B cell (primary cell): ENCODE measurements at regions not wholly inside any gene's neighbourhood (a gene's known extent, or its start where the extent isn't known, plus 50 kb on each side); places are given as distances from the start of the nearest gene placed in this dataset.

Experiments used
- ATAC-seq: fragments of 200-7000 bp; cut with Tn5 transposase; one replicate; pipeline ENCODE4 v1.10.0; 2021; ENCODE audit warnings: low read depth, mild to moderate bottlenecking, moderate number of reproducible peaks, moderate library complexity
- CTCF ChIA-PET: fragments of 350-600 bp; sonication (Branson Sonifier 250); formaldehyde crosslinking; loops from one replicate; lab custom pipeline; 2021; ENCODE audit warnings: antibody characterized with exemption, inconsistent platforms; lab: Charles Lee
- POLR2A ChIA-PET: fragments of 350-600 bp; sonication (Branson Sonifier 250); formaldehyde crosslinking; loops from one replicate; lab custom pipeline; 2021; ENCODE audit warnings: antibody characterized with exemption; lab: Charles Lee
- DNase-seq: peaks from one replicate; pipeline ENCODE4 v3.0.0; 2013
- H2AFZ ChIP-seq: 2 replicates; pipeline ENCODE4 v1.6.1; 2012; ENCODE audit warnings: mild to moderate bottlenecking, low read depth, low read length; ENCODE audit not compliant: insufficient read depth, poor library complexity, severe bottlenecking
- H3K27ac ChIP-seq, 2 donors: 1 replicate in 1 of 2; 2 replicates in 1 of 2; pipeline ENCODE4 v1.5.1; 2012 to 2013; ENCODE audit warnings: low read length in 2 of 2, mild to moderate bottlenecking in 2 of 2, moderate library complexity in 1 of 2
- H3K27me3 ChIP-seq, 4 experiments: fragments of 200-600 bp in 1 of 4; sonication (generic) in 1 of 4; replicated peaks in 1 of 4; 1 replicate in 2 of 4; 2 replicates in 2 of 4; pipeline versions ENCODE4 v1.6.1 to v1.7.0; 2013 to 2016; ENCODE audit warnings: low read length in 3 of 4, mild to moderate bottlenecking in 2 of 4, mixed read lengths in 1 of 4, moderate library complexity in 1 of 4; ENCODE audit not compliant: insufficient read depth in 4 of 4, control insufficient read depth in 3 of 4; ENCODE audit errors: control extremely low read depth in 1 of 4
- H3K36me3 ChIP-seq, 2 experiments: replicated peaks in 1 of 2; 1 replicate in 1 of 2; 2 replicates in 1 of 2; pipeline versions ENCODE4 v1.6.1 to v1.7.1; 2013; ENCODE audit warnings: low read length in 1 of 2; ENCODE audit not compliant: insufficient read depth in 2 of 2, control insufficient read depth in 1 of 2; ENCODE audit errors: control extremely low read depth in 1 of 2, extremely low read depth in 1 of 2
- H3K4me1 ChIP-seq, 2 donors: fragments of 200-600 bp in 1 of 2; sonication (generic) in 1 of 2; 1 replicate in 1 of 2; 2 replicates in 1 of 2; pipeline versions ENCODE4 v1.5.1 to v1.6.1; 2013 to 2017; ENCODE audit warnings: low read length in 2 of 2; ENCODE audit not compliant: control insufficient read depth in 2 of 2, insufficient read depth in 2 of 2
- H3K4me2 ChIP-seq: replicated peaks from 2 replicates; pipeline ENCODE3; 2012; ENCODE audit warnings: mild to moderate bottlenecking, low read depth, low read length; ENCODE audit not compliant: poor library complexity, severe bottlenecking
- H3K4me3 ChIP-seq, 5 experiments: fragments of 200-600 bp in 1 of 5; sonication (generic) in 1 of 5; 1 replicate in 3 of 5; 2 replicates in 2 of 5; pipeline versions ENCODE4 v1.5.1 to v1.7.0; 2011 to 2016; ENCODE audit warnings: low read length in 4 of 5, mild to moderate bottlenecking in 4 of 5, low read depth in 2 of 5, control low read depth in 1 of 5, moderate library complexity in 1 of 5; ENCODE audit not compliant: insufficient read depth in 1 of 5; ENCODE audit errors: control extremely low read depth in 1 of 5, extremely low read depth in 1 of 5
- H3K79me2 ChIP-seq: fragments of 200-600 bp; sonication (generic); one replicate; pipeline ENCODE4 v1.6.0; 2016; ENCODE audit warnings: low read length; ENCODE audit not compliant: control insufficient read depth, insufficient read depth
- H3K9ac ChIP-seq: fragments of 200-600 bp; sonication (generic); 2 replicates; pipeline ENCODE4 v1.6.1; 2017; ENCODE audit warnings: mild to moderate bottlenecking, low read length, moderate library complexity
- H3K9me3 ChIP-seq, 3 donors: one replicate each; pipeline versions ENCODE4 v1.6.1 to v1.7.1; 2013; ENCODE audit warnings: low read length in 2 of 3; ENCODE audit not compliant: control insufficient read depth in 2 of 3, insufficient read depth in 1 of 3; ENCODE audit errors: control extremely low read depth in 1 of 3
- H4K20me1 ChIP-seq: 2 replicates; pipeline ENCODE4 v1.6.0; 2012; ENCODE audit warnings: mild to moderate bottlenecking, low read length; ENCODE audit not compliant: insufficient read depth, control insufficient read depth, poor library complexity, severe bottlenecking
- H3K27ac Mint-ChIP-seq: one replicate; pipeline ENCODE4 v1.8.0; 2021; ENCODE audit warnings: mixed read lengths
- H3K27me3 Mint-ChIP-seq: one replicate; pipeline ENCODE4 v1.8.0; 2021; ENCODE audit warnings: mixed read lengths
- H3K4me1 Mint-ChIP-seq: one replicate; pipeline ENCODE4 v1.8.0; 2021; ENCODE audit warnings: mixed read lengths
- H3K4me3 Mint-ChIP-seq: one replicate; pipeline ENCODE4 v1.8.0; 2021; ENCODE audit warnings: mixed read lengths
- H3K9me3 Mint-ChIP-seq: one replicate; pipeline ENCODE4 v1.8.0; 2022; ENCODE audit warnings: mixed read lengths; ENCODE audit not compliant: insufficient read depth
- CTCF ChIP-seq: fragments of 200-600 bp; IDR thresholded peaks from one replicate; pipeline ENCODE4 v1.8.0; 2022; ENCODE audit warnings: antibody characterized with exemption, mild to moderate bottlenecking
- EZH2 ChIP-seq: IDR thresholded peaks from 2 replicates; pipeline ENCODE4 v1.6.1; 2012; ENCODE audit warnings: borderline replicate concordance, low read depth, mild to moderate bottlenecking, moderate library complexity, low read length; ENCODE audit not compliant: insufficient read depth, poor library complexity, severe bottlenecking
- WGBS: methylation state at CpG from one replicate; pipeline ENCODE4 v1.1.5; 2013; ENCODE audit warnings: missing lambda C conversion rate; ENCODE audit not compliant: insufficient coverage; 5-methylcytosine and 5-hydroxymethylcytosine counted together
- intact Hi-C: fragments of 100-400 bp; cut with micrococcal nuclease; formaldehyde crosslinking; loops from one replicate; pipeline ENCODE4 v1.10.0; 2022

GRCh38 chrX:42686296-42686695 lies 91.7 kb downstream of the PPP1R2C start:
- no peaks in the 10 kb centered on the region for H3K9me3 ChIP-seq
- no peak for ATAC-seq
- H3K4me1 ChIP-seq: no peaks in the 10 kb centered on the region
- H3K27ac ChIP-seq: no peak overlapping the region
- H3K79me2 ChIP-seq: no peaks in the 10 kb centered on the region
- H2AFZ ChIP-seq: no peak overlapping the region
- no peak overlapping the region for H3K4me3 Mint-ChIP-seq
- no peaks in the 10 kb centered on the region for H4K20me1 ChIP-seq
- H3K4me3 ChIP-seq: no peak overlapping the region
- no CpG with 5 or more reads among the region's 1 CpG for WGBS
- CTCF ChIA-PET: no interaction called here
- no peaks in the 10 kb centered on the region for H3K27me3 Mint-ChIP-seq
- H3K4me1 Mint-ChIP-seq: peaks cover 5% of the 10 kb centered on the region
- POLR2A ChIA-PET: no interaction called here
- no peak overlapping the region for H3K4me2 ChIP-seq
- no peaks in the 10 kb centered on the region for H3K9me3 Mint-ChIP-seq
- intact Hi-C loops: no loop called here
- no peaks in the 10 kb centered on the region for H3K36me3 ChIP-seq
- TF ChIP-seq CTCF: no peak
- no peak for TF ChIP-seq EZH2
- no peak for DNase-seq
- peaks cover 0 to 3% (median 0%) of the 10 kb centered on the region in 4 experiments for H3K27me3 ChIP-seq
- no peak overlapping the region for H3K27ac Mint-ChIP-seq
- H3K9ac ChIP-seq: no peak overlapping the region

GRCh38 chrX:42684065-42684464 lies 93.9 kb downstream of the PPP1R2C start:
- Mint-ChIP-seq H3K27ac (no peak overlapping the region), H3K4me3 (no peak overlapping the region), H3K27me3 (no peaks in the 10 kb centered on the region), H3K9me3 (no peaks in the 10 kb centered on the region), H3K4me1 (peaks cover 5% of the 10 kb centered on the region)
- no peaks in the 10 kb centered on the region for H3K36me3 ChIP-seq
- H3K79me2 ChIP-seq: no peaks in the 10 kb centered on the region
- no peak overlapping the region for H3K9ac ChIP-seq
- DNase-seq (no peak), ATAC-seq (no peak)
- POLR2A ChIA-PET: no interaction called here
- H4K20me1 ChIP-seq: no peaks in the 10 kb centered on the region
- no peak overlapping the region for H3K27ac ChIP-seq
- TF ChIP-seq EZH2 (no peak), CTCF (no peak)
- intact Hi-C loops: no loop called here
- H2AFZ ChIP-seq: no peak overlapping the region
- no peaks in the 10 kb centered on the region for H3K4me1 ChIP-seq
- H3K4me2 ChIP-seq: no peak overlapping the region
- H3K4me3 ChIP-seq: no peak overlapping the region
- H3K27me3 ChIP-seq: peaks cover 0 to 3% (median 0%) of the 10 kb centered on the region in 4 experiments
- no peaks in the 10 kb centered on the region for H3K9me3 ChIP-seq
- CTCF ChIA-PET: no interaction called here
- no CpG with 5 or more reads among the region's 2 CpGs for WGBS
